ENCODE measurements at regions not wholly inside any gene's neighbourhood (a gene's known extent, or its start where the extent isn't known, plus 50 kb on each side); places are given as distances from the start of the nearest gene placed in this dataset.

GRCh38 chr10:113389969-113390368 is 162.9 kb upstream of the HABP2 start:
- H3K36me3 ChIP-seq (ENCODE audit: low read depth): no peaks in the 10 kb centered on the region
- TF ChIP-seq, protein P1, sequence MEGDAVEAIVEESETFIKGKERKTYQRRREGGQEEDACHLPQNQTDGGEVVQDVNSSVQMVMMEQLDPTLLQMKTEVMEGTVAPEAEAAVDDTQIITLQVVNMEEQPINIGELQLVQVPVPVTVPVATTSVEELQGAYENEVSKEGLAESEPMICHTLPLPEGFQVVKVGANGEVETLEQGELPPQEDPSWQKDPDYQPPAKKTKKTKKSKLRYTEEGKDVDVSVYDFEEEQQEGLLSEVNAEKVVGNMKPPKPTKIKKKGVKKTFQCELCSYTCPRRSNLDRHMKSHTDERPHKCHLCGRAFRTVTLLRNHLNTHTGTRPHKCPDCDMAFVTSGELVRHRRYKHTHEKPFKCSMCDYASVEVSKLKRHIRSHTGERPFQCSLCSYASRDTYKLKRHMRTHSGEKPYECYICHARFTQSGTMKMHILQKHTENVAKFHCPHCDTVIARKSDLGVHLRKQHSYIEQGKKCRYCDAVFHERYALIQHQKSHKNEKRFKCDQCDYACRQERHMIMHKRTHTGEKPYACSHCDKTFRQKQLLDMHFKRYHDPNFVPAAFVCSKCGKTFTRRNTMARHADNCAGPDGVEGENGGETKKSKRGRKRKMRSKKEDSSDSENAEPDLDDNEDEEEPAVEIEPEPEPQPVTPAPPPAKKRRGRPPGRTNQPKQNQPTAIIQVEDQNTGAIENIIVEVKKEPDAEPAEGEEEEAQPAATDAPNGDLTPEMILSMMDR (conservative IDR thresholded peaks at IDR 0.05): no peak
- no peak for TF ChIP-seq EZH2 (IDR thresholded peaks at IDR 0.05; ENCODE audit: low read depth)
- intact Hi-C loops (cut with micrococcal nuclease; ENCODE audit: unreplicated experiment): loop anchor here (5.0 to 10.0 kb wide), 4 partner anchors 93 to 818 kb away; partner anchors contain the start of gene TCF7L2
- POLR2A ChIA-PET (ENCODE audit: unreplicated experiment): no interaction called here
- no peaks in the 10 kb centered on the region for H3K9me3 ChIP-seq (ENCODE audit: insufficient read depth, low read depth)
- no peak overlapping the region for H3K4me2 ChIP-seq
- no peaks in the 10 kb centered on the region for H3K27me3 ChIP-seq (ENCODE audit: insufficient read depth, low read depth)
- H3K4me1 ChIP-seq (replicated peaks; ENCODE audit: insufficient read depth): 0 out of 2 replicates have a peak, but pooled peaks cover 11% of the 10 kb centered on the region
- H3K27ac ChIP-seq: no peak overlapping the region
- H3K79me2 ChIP-seq (ENCODE audit: low read depth): no peaks in the 10 kb centered on the region
- CTCF ChIA-PET: no interaction called here
- no peak overlapping the region for H3K4me3 ChIP-seq
- no peaks in the 10 kb centered on the region for H4K20me1 ChIP-seq (ENCODE audit: insufficient read depth)
- no peaks in the 10 kb centered on the region for H3K9me2 ChIP-seq (ENCODE audit: insufficient read depth)
- no peak for DNase-seq
- H3F3A ChIP-seq (ENCODE audit: insufficient read depth, low read depth): no peaks in the 10 kb centered on the region
- no peak overlapping the region for H2AFZ ChIP-seq
- no TSS peak for BruUV-seq (replicated peaks)

- no peaks in the 10 kb centered on the region for H3K27me3 ChIP-seq (ENCODE audit: insufficient read depth, low read depth)
- H3K27ac ChIP-seq: no peak overlapping the region
- H3F3A ChIP-seq (ENCODE audit: insufficient read depth, low read depth): no peaks in the 10 kb centered on the region
- no peaks in the 10 kb centered on the region for H3K9me2 ChIP-seq (ENCODE audit: insufficient read depth)
- DNase-seq: no peak
- H4K20me1 ChIP-seq (ENCODE audit: insufficient read depth): no peaks in the 10 kb centered on the region
- no peaks in the 10 kb centered on the region for H3K9me3 ChIP-seq (ENCODE audit: insufficient read depth, low read depth)
- POLR2A ChIA-PET (ENCODE audit: unreplicated experiment): no interaction called here
- TF ChIP-seq, protein P1 (conservative IDR thresholded peaks at IDR 0.05): no peak
- TF ChIP-seq EZH2 (IDR thresholded peaks at IDR 0.05; ENCODE audit: low read depth): no peak
- CTCF ChIA-PET: no interaction called here
- no peak overlapping the region for H3K4me3 ChIP-seq
- no peaks in the 10 kb centered on the region for H3K79me2 ChIP-seq (ENCODE audit: low read depth)
- no peak overlapping the region for H3K4me2 ChIP-seq
- H3K4me1 ChIP-seq (replicated peaks; ENCODE audit: insufficient read depth): 0 out of 2 replicates have a peak, but pooled peaks cover 4% of the 10 kb centered on the region
- no TSS peak for BruUV-seq (replicated peaks)
- intact Hi-C loops (cut with micrococcal nuclease; ENCODE audit: unreplicated experiment): no loop called here
- H2AFZ ChIP-seq: no peak overlapping the region
- no peaks in the 10 kb centered on the region for H3K36me3 ChIP-seq (ENCODE audit: low read depth)
Observed at GRCh38 chr10:113390896-113391295, 162.0 kb upstream of the HABP2 start.

DNA sequence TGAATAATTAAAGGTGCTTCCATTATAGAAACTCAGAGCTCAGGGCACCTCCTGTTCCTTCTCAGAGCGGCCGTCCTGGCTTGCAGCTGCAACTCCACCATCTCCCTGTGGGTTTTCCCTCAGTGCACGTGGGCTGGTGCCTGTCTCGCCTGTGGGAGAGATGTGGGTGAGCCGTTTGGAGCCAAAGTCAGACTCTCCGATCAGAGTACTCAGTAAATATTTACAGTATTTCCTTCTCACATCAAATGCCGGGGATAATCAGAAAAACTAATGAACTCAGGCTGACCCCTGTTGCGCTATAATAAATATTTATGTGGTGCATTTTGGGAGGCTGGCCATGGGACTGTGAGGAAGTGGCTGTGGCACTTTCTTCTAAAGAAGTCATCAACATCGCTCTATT is 155.8 kb upstream of the HABP2 start:
- no peaks in the 10 kb centered on the region for H3F3A ChIP-seq (ENCODE audit: insufficient read depth, low read depth)
- CTCF ChIA-PET: no interaction called here

More for the DNA sequence above, 155.8 kb upstream of the HABP2 start:
- Histone ChIP-seq H3K4me1 (replicated peaks; ENCODE audit: insufficient read depth) (no peaks in the 10 kb centered on the region), H3K27ac (no peak overlapping the region), H2AFZ (no peak overlapping the region), H3K9me3 (ENCODE audit: insufficient read depth, low read depth) (no peaks in the 10 kb centered on the region), H3K27me3 (ENCODE audit: insufficient read depth, low read depth) (no peaks in the 10 kb centered on the region), H3K4me2 (no peak overlapping the region), H4K20me1 (ENCODE audit: insufficient read depth) (no peaks in the 10 kb centered on the region), H3K79me2 (ENCODE audit: low read depth) (no peaks in the 10 kb centered on the region), H3K9me2 (ENCODE audit: insufficient read depth) (no peaks in the 10 kb centered on the region), H3K36me3 (ENCODE audit: low read depth) (no peaks in the 10 kb centered on the region), H3K4me3 (no peak overlapping the region)
- DNase-seq: no peak
- POLR2A ChIA-PET (ENCODE audit: unreplicated experiment): no interaction called here
- BruUV-seq (replicated peaks): no TSS peak
- TF ChIP-seq, protein P1 (conservative IDR thresholded peaks at IDR 0.05): no peak
- no peak for TF ChIP-seq EZH2 (IDR thresholded peaks at IDR 0.05; ENCODE audit: low read depth)
- intact Hi-C loops (cut with micrococcal nuclease; ENCODE audit: unreplicated experiment): no loop called here

All from PC-9 (cell line).